Endothelial cell of umbilical vein (primary cell): ENCODE measurements at regions not wholly inside any gene's neighbourhood (a gene's known extent, or its start where the extent isn't known, plus 50 kb on each side); places are given as distances from the start of the nearest gene placed in this dataset.

ENCODE experiments used
- BruUV-seq: library from RNA; stranded (reverse); fragments of 400-500 nt; replicated peaks from 2 replicates; lab custom pipeline; 2021; lab: Mats Ljungman, UMichigan
- CTCF ChIA-PET: fragments of 300-600, 350-600 bp; sonication (Branson Sonifier 250); formaldehyde crosslinking; loops from one replicate; lab custom pipeline; 2021; ENCODE audit warnings: antibody characterized with exemption, inconsistent platforms; lab: Charles Lee
- POLR2A ChIA-PET: fragments of 300-600, 350-600 bp; sonication (Branson Sonifier 250); formaldehyde crosslinking; loops from one replicate; lab custom pipeline; 2021; ENCODE audit warnings: antibody characterized with exemption, inconsistent platforms; lab: Charles Lee
- DNase-seq: peaks from one replicate; pipeline ENCODE4 v3.0.0-alpha.2; 2011; ENCODE audit warnings: low read depth, low spot score
- FAIRE-seq: peaks from 2 replicates; lab custom pipeline; 2011; peaks lifted over from hg19 to GRCh38; lab: Jason Lieb, UNC
- H2AFZ ChIP-seq: 2 replicates; pipeline ENCODE4 v1.6.0; 2012; ENCODE audit warnings: low read depth, low read length, control low read depth, inconsistent platforms
- H3K27ac ChIP-seq: 2 replicates; pipeline ENCODE4 v1.5.1; 2011; ENCODE audit warnings: low read depth, mild to moderate bottlenecking, control low read depth, low read length, moderate library complexity; ENCODE audit not compliant: insufficient read depth
- H3K27me3 ChIP-seq, 2 experiments: 2 replicates each; pipeline versions ENCODE4 v1.6.0 to v1.6.1; 2011; ENCODE audit warnings: low read length in 2 of 2, mixed read lengths in 1 of 2; ENCODE audit not compliant: control insufficient read depth in 2 of 2, insufficient read depth in 2 of 2
- H3K36me3 ChIP-seq, 2 experiments: 2 replicates in 1 of 2; 3 replicates in 1 of 2; pipeline ENCODE4 v1.5.1; 2011; ENCODE audit warnings: low read length in 2 of 2, mild to moderate bottlenecking in 1 of 2, moderate library complexity in 1 of 2; ENCODE audit not compliant: control insufficient read depth in 2 of 2, insufficient read depth in 2 of 2; ENCODE audit errors: extremely low read depth in 1 of 2
- H3K4me1 ChIP-seq: 3 replicates; pipeline ENCODE4 v1.5.1; 2011; ENCODE audit warnings: mild to moderate bottlenecking, low read length; ENCODE audit not compliant: control insufficient read depth, insufficient read depth; ENCODE audit errors: extremely low read depth
- H3K4me2 ChIP-seq: 2 replicates; pipeline ENCODE4 v1.6.1; 2011; ENCODE audit warnings: low read length, control low read depth, mixed read lengths; ENCODE audit not compliant: insufficient read depth
- H3K4me3 ChIP-seq, 3 experiments: fragments of 200-600 bp in 1 of 3; sonication (generic), shearing (Covaris generic) in 1 of 3; replicated peaks in 1 of 3; 2 replicates each; pipeline ENCODE4 v1.5.1; 2011 to 2016; ENCODE audit warnings: control low read depth in 3 of 3, low read length in 3 of 3, mild to moderate bottlenecking in 2 of 3, inconsistent platforms in 1 of 3, low read depth in 1 of 3, moderate library complexity in 1 of 3; ENCODE audit not compliant: insufficient read depth in 1 of 3
- H3K79me2 ChIP-seq: 2 replicates; pipeline ENCODE4 v1.6.0; 2012; ENCODE audit warnings: low read length, inconsistent platforms; ENCODE audit not compliant: control insufficient read depth, insufficient read depth
- H3K9ac ChIP-seq: replicated peaks from 2 replicates; pipeline ENCODE3; 2011; ENCODE audit warnings: low read length, control low read depth; ENCODE audit not compliant: insufficient read depth; ENCODE audit errors: extremely low read depth
- H3K9me1 ChIP-seq: replicated peaks from 3 replicates; pipeline ENCODE4 v1.6.0; 2011; ENCODE audit warnings: mild to moderate bottlenecking, low read length; ENCODE audit not compliant: control insufficient read depth, insufficient read depth; ENCODE audit errors: extremely low read depth
- H3K9me3 ChIP-seq: replicated peaks from 2 replicates; pipeline ENCODE4 v1.5.1; 2012; ENCODE audit warnings: low read length, inconsistent platforms; ENCODE audit not compliant: control insufficient read depth, insufficient read depth
- H4K20me1 ChIP-seq: replicated peaks from 2 replicates; pipeline ENCODE3; 2011; ENCODE audit warnings: mild to moderate bottlenecking, low read length; ENCODE audit not compliant: control insufficient read depth, insufficient read depth; ENCODE audit errors: extremely low read depth
- EZH2 ChIP-seq: IDR thresholded peaks from 2 replicates; pipeline ENCODE4 v1.6.1; 2012; ENCODE audit warnings: borderline replicate concordance, low read depth, mild to moderate bottlenecking, moderate library complexity, low read length, inconsistent platforms; ENCODE audit not compliant: severe bottlenecking
- FOS ChIP-seq: IDR thresholded peaks from 2 replicates; pipeline ENCODE4 v1.6.1; 2011; ENCODE audit warnings: mild to moderate bottlenecking, low read length, moderate library complexity, borderline replicate concordance; ENCODE audit not compliant: insufficient read depth
- GATA2 ChIP-seq: IDR thresholded peaks from 2 replicates; pipeline ENCODE4 v1.7.0; 2011; ENCODE audit warnings: low read depth, mild to moderate bottlenecking, moderate library complexity, mixed read lengths, low read length; ENCODE audit not compliant: insufficient read length, insufficient read depth
- JUN ChIP-seq: IDR thresholded peaks from 2 replicates; pipeline ENCODE4 v1.6.1; 2011; ENCODE audit warnings: borderline replicate concordance, low read depth; ENCODE audit not compliant: insufficient read length, insufficient read depth
- MYC ChIP-seq: IDR thresholded peaks from one replicate; pipeline ENCODE4 v1.6.1; 2011; ENCODE audit warnings: mild to moderate bottlenecking, low read depth, low read length
- POLR2A ChIP-seq: IDR thresholded peaks from 2 replicates; pipeline ENCODE4 v1.6.1; 2012; ENCODE audit warnings: low read depth, mild to moderate bottlenecking, control low read depth, low read length
- POLR2AphosphoS5 ChIP-seq: IDR thresholded peaks from 2 replicates; pipeline ENCODE4 v1.6.1; 2012; ENCODE audit warnings: low read depth, mild to moderate bottlenecking, control low read depth, low read length, moderate library complexity; ENCODE audit not compliant: insufficient read depth
- dilution Hi-C: fragments of 300-500 bp; cut with MboI; formaldehyde crosslinking; loops from one replicate; pipeline ENCODE4 v1.15.0; 2019; ENCODE audit warnings: low sequenced_read_pairs; ENCODE audit not compliant: extremely low pct_ligation_motif_present
- intact Hi-C: fragments of 100-400 bp; cut with micrococcal nuclease; formaldehyde crosslinking; loops from one replicate; pipeline ENCODE4 v1.10.0; 2022
- TF ChIP-seq, protein P1 (sequence below), 2 donors: IDR thresholded peaks; 1 replicate in 1 of 2; 2 replicates in 1 of 2; pipeline ENCODE4 v1.5.1; 2011; ENCODE audit warnings: low read length in 2 of 2, mild to moderate bottlenecking in 2 of 2, moderate library complexity in 2 of 2, control low read depth in 1 of 2, inconsistent platforms in 1 of 2, low read depth in 1 of 2; ENCODE audit not compliant: insufficient read depth in 1 of 2; ENCODE audit errors: extremely low read depth in 1 of 2
- TF ChIP-seq, protein P2 (sequence below): IDR thresholded peaks from 2 replicates; pipeline ENCODE4 v1.6.1; 2011; ENCODE audit not compliant: insufficient read depth, insufficient read length

DNA sequence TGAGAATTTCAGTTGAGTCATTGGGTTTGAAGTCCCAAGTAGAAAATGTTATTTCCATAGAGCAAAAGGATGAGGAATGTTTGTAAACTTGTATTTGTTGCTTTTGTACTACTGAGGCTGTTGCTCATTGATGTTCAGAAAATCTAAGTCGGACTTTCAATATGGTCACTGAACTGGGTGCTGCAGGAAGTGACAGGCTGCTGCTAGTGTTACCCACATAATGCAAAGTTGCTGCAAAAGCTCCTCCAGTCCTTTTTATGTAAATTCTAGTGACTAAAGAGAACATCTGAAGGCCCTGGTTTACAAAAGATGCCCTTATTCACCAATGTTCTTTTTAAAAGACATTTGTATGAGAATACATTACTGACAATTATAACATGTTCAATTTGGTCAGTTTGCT is 131.1 kb upstream of the FAM98A start:
- ChIA-PET CTCF (no interaction called here), POLR2A (no interaction called here)
- TF ChIP-seq EZH2 (no peak), FOS (no peak), GATA2 (no peak), POLR2AphosphoS5 (no peak), JUN (no peak), POLR2A (no peak), MYC (no peak)
- TF ChIP-seq, protein P1, sequence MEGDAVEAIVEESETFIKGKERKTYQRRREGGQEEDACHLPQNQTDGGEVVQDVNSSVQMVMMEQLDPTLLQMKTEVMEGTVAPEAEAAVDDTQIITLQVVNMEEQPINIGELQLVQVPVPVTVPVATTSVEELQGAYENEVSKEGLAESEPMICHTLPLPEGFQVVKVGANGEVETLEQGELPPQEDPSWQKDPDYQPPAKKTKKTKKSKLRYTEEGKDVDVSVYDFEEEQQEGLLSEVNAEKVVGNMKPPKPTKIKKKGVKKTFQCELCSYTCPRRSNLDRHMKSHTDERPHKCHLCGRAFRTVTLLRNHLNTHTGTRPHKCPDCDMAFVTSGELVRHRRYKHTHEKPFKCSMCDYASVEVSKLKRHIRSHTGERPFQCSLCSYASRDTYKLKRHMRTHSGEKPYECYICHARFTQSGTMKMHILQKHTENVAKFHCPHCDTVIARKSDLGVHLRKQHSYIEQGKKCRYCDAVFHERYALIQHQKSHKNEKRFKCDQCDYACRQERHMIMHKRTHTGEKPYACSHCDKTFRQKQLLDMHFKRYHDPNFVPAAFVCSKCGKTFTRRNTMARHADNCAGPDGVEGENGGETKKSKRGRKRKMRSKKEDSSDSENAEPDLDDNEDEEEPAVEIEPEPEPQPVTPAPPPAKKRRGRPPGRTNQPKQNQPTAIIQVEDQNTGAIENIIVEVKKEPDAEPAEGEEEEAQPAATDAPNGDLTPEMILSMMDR (IDR thresholded peaks at IDR 0.05; ENCODE audit: extremely low read depth in 1 of 2, insufficient read depth in 1 of 2, low read depth in 1 of 2, low read length in 2 of 2): no peak
- TF ChIP-seq, protein P2, sequence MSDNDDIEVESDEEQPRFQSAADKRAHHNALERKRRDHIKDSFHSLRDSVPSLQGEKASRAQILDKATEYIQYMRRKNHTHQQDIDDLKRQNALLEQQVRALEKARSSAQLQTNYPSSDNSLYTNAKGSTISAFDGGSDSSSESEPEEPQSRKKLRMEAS: no peak
- dilution Hi-C loops: no loop called here
- no peak overlapping the region for H3K4me2 ChIP-seq
- no peak overlapping the region for H3K27ac ChIP-seq
- no peak overlapping the region for H3K9ac ChIP-seq
- no peaks in the 10 kb centered on the region for H3K36me3 ChIP-seq
- no peak overlapping the region for H2AFZ ChIP-seq
- no peak overlapping the region for H3K4me3 ChIP-seq
- no TSS peak for BruUV-seq
- no peaks in the 10 kb centered on the region for H3K9me1 ChIP-seq
- DNase-seq: no peak
- H3K4me1 ChIP-seq: no peaks in the 10 kb centered on the region
- H3K27me3 ChIP-seq: no peaks in the 10 kb centered on the region
- no peaks in the 10 kb centered on the region for H3K9me3 ChIP-seq
- no peak for FAIRE-seq
- intact Hi-C loops: no loop called here
- H3K79me2 ChIP-seq: no peaks in the 10 kb centered on the region
- no peaks in the 10 kb centered on the region for H4K20me1 ChIP-seq
